Keratinocyte (primary cell): ENCODE measurements at regions not wholly inside any gene's neighbourhood (a gene's known extent, or its start where the extent isn't known, plus 50 kb on each side); places are given as distances from the start of the nearest gene placed in this dataset.

ENCODE experiments used
- DNase-seq: peaks from one replicate; pipeline ENCODE4 v3.0.0-alpha.2; 2011; ENCODE audit warnings: low read depth, missing footprints, low spot score
- FAIRE-seq: peaks from 2 replicates; lab custom pipeline; 2011; peaks lifted over from hg19 to GRCh38; lab: Jason Lieb, UNC
- H2AFZ ChIP-seq: 2 replicates; pipeline ENCODE4 v1.6.0; 2012; ENCODE audit warnings: low read length, control low read depth, inconsistent platforms; ENCODE audit not compliant: control insufficient read depth
- H3K27ac ChIP-seq: 2 replicates; pipeline ENCODE4 v1.5.1; 2011; ENCODE audit warnings: low read length; ENCODE audit not compliant: control insufficient read depth, insufficient read depth
- H3K27me3 ChIP-seq: 3 replicates; pipeline ENCODE4 v1.6.0; 2011; ENCODE audit warnings: low read length; ENCODE audit not compliant: control insufficient read depth, insufficient read depth; ENCODE audit errors: extremely low read depth
- H3K36me3 ChIP-seq, 2 experiments: 2 replicates in 1 of 2; 3 replicates in 1 of 2; pipeline ENCODE4 v1.5.1; 2011; ENCODE audit warnings: low read length in 2 of 2, mild to moderate bottlenecking in 1 of 2; ENCODE audit not compliant: control insufficient read depth in 2 of 2, insufficient read depth in 2 of 2; ENCODE audit errors: extremely low read depth in 1 of 2
- H3K4me1 ChIP-seq: 3 replicates; pipeline ENCODE4 v1.5.1; 2011; ENCODE audit warnings: low read length; ENCODE audit not compliant: control insufficient read depth, insufficient read depth; ENCODE audit errors: extremely low read depth
- H3K4me2 ChIP-seq: 3 replicates; pipeline ENCODE4 v1.6.0; 2011; ENCODE audit warnings: low read depth, low read length; ENCODE audit not compliant: control insufficient read depth, insufficient read depth; ENCODE audit errors: extremely low read depth
- H3K4me3 ChIP-seq, 3 experiments: fragments of 200-600 bp in 1 of 3; sonication (generic) in 1 of 3; 2 replicates in 2 of 3; 3 replicates in 1 of 3; pipeline ENCODE4 v1.5.1; 2011 to 2016; ENCODE audit warnings: low read length in 3 of 3, mild to moderate bottlenecking in 3 of 3, control low read depth in 2 of 3, inconsistent platforms in 1 of 3, low read depth in 1 of 3, mixed read lengths in 1 of 3, mixed run types in 1 of 3, moderate library complexity in 1 of 3; ENCODE audit not compliant: control insufficient read depth in 2 of 3, insufficient read depth in 2 of 3; ENCODE audit errors: extremely low read depth in 1 of 3
- H3K79me2 ChIP-seq: 2 replicates; pipeline ENCODE4 v1.6.0; 2012; ENCODE audit warnings: low read length; ENCODE audit not compliant: control insufficient read depth, insufficient read depth
- H3K9ac ChIP-seq: 3 replicates; pipeline ENCODE4 v1.6.0; 2011; ENCODE audit warnings: low read length; ENCODE audit not compliant: control insufficient read depth, insufficient read depth; ENCODE audit errors: extremely low read depth
- H3K9me1 ChIP-seq: 3 replicates; pipeline ENCODE4 v1.6.0; 2011; ENCODE audit warnings: low read length; ENCODE audit not compliant: control insufficient read depth, insufficient read depth; ENCODE audit errors: extremely low read depth
- H3K9me3 ChIP-seq: 2 replicates; pipeline ENCODE4 v1.5.1; 2012; ENCODE audit warnings: low read depth, low read length; ENCODE audit not compliant: control insufficient read depth
- H4K20me1 ChIP-seq: 3 replicates; pipeline ENCODE4 v1.6.0; 2011; ENCODE audit warnings: low read length; ENCODE audit not compliant: control insufficient read depth, insufficient read depth; ENCODE audit errors: extremely low read depth
- EZH2 ChIP-seq: IDR thresholded peaks from one replicate; pipeline ENCODE4 v1.6.1; 2012; ENCODE audit warnings: inconsistent platforms, mild to moderate bottlenecking, low read length, moderate library complexity
- dilution Hi-C: fragments of 300-500 bp; cut with MboI; formaldehyde crosslinking; loops from one replicate; pipeline ENCODE4 v1.7.0; 2020; ENCODE audit warnings: low sequenced_read_pairs; ENCODE audit not compliant: extremely low pct_ligation_motif_present
- TF ChIP-seq, protein P1 (sequence below), 3 experiments: IDR thresholded peaks in 1 of 3; conservative IDR thresholded peaks in 1 of 3; optimal IDR thresholded peaks in 1 of 3; 2 replicates in 2 of 3; 3 replicates in 1 of 3; pipeline versions ENCODE3 to v1.5.1; 2011; ENCODE audit warnings: low read length in 3 of 3, mild to moderate bottlenecking in 3 of 3, moderate library complexity in 2 of 3, control low read depth in 1 of 3, inconsistent platforms in 1 of 3; ENCODE audit not compliant: insufficient read depth in 2 of 3; ENCODE audit errors: extremely low read depth in 1 of 3

DNA sequence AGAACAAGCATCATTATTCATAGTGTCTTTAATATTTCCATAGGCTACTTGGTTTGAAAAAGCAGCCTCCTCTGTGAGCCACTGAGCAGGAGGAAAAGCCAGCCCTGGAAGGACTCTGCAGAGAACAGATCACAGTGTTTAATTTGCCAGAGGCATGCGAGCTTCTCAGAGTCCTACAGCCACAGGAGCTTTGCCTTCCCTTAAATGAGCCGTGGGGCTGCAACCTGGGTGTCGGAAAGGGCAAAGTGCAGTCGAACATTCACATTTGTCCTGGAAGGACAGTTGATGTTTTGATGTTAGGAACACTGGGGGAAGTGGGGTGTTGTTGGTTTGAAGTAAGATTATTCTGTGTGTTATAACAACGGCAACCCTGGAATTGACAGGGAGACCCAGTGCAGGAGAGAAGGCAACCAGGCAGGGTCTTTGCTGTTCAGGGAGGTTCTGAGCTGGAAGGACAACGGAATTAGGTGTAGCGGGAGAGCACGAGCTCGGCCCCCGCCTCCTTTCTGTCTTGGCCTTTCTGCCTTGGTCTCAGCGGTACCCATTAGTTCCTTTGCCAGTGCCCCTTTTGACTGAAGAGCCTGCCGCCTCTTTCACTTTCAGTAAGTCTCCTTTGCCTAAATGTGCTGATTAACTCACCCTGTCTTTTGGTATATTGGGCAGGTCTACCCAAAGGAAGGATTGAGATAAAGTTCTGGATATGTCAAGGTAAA lies 192.3 kb upstream of the PITRM1 start:
- H3K4me3 ChIP-seq = no peak overlapping the region
- dilution Hi-C loops = no loop called here
- H3K9ac ChIP-seq = no peak overlapping the region
- TF ChIP-seq, protein P1, sequence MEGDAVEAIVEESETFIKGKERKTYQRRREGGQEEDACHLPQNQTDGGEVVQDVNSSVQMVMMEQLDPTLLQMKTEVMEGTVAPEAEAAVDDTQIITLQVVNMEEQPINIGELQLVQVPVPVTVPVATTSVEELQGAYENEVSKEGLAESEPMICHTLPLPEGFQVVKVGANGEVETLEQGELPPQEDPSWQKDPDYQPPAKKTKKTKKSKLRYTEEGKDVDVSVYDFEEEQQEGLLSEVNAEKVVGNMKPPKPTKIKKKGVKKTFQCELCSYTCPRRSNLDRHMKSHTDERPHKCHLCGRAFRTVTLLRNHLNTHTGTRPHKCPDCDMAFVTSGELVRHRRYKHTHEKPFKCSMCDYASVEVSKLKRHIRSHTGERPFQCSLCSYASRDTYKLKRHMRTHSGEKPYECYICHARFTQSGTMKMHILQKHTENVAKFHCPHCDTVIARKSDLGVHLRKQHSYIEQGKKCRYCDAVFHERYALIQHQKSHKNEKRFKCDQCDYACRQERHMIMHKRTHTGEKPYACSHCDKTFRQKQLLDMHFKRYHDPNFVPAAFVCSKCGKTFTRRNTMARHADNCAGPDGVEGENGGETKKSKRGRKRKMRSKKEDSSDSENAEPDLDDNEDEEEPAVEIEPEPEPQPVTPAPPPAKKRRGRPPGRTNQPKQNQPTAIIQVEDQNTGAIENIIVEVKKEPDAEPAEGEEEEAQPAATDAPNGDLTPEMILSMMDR (optimal IDR thresholded peaks at IDR 0.05 in 1 of 3, IDR thresholded peaks at IDR 0.05 in 1 of 3, conservative IDR thresholded peaks at IDR 0.05 in 1 of 3; ENCODE audit: extremely low read depth in 1 of 3, insufficient read depth in 2 of 3, low read length in 3 of 3) = no peak
- no peak for TF ChIP-seq EZH2
- no peaks in the 10 kb centered on the region for H3K4me1 ChIP-seq
- FAIRE-seq (no peak), DNase-seq (no peak)
- no peaks in the 10 kb centered on the region for H3K27me3 ChIP-seq
- no peaks in the 10 kb centered on the region for H3K79me2 ChIP-seq
- H3K9me1 ChIP-seq = no peaks in the 10 kb centered on the region
- peaks cover 3% of the 10 kb centered on the region for H3K9me3 ChIP-seq
- H3K4me2 ChIP-seq = no peak overlapping the region
- no peaks in the 10 kb centered on the region for H3K36me3 ChIP-seq
- no peak overlapping the region for H2AFZ ChIP-seq
- no peaks in the 10 kb centered on the region for H4K20me1 ChIP-seq
- no peak overlapping the region for H3K27ac ChIP-seq

DNA sequence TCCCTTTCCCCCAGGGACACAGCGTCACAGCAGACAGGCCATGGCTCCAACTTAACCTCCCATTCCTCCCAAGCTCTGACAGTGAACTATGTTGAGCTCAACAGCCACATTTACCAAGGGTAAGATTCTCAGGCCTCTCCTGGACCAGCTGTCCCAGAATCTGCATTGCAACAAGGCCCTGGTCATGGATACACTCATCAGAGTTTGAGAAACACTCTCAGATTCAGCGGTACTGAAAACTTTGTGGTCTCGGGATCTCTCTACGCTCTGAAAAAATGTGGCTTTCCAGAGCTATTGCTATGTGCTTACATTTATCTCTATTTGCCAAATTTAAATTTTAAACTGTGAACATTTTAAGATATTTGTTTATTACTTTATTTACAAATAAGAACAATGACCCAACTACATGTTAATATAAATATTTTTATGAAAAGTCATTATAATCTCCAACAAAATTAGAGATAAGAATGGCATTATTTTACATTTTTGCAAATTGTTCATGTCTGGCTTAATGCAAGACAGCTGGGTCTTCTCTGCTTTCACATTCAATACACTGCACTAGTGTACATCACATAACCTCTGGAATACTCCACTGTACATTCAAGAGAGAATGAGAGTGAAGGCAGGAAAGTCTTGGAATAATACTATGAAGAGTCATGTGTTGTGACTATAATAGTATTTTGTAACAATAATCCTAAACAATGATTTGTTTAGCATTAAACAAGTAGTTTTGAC lies 190.9 kb upstream of the PITRM1 start:
- no peak for TF ChIP-seq EZH2
- TF ChIP-seq, protein P1 (optimal IDR thresholded peaks at IDR 0.05 in 1 of 3, IDR thresholded peaks at IDR 0.05 in 1 of 3, conservative IDR thresholded peaks at IDR 0.05 in 1 of 3; ENCODE audit: extremely low read depth in 1 of 3, insufficient read depth in 2 of 3, low read length in 3 of 3) = no peak
- H3K36me3 ChIP-seq = no peaks in the 10 kb centered on the region
- H3K4me3 ChIP-seq = no peak overlapping the region
- H3K9ac ChIP-seq = no peak overlapping the region
- H2AFZ ChIP-seq = no peak overlapping the region
- peaks cover 3% of the 10 kb centered on the region for H3K9me3 ChIP-seq
- no peaks in the 10 kb centered on the region for H3K27me3 ChIP-seq
- no peaks in the 10 kb centered on the region for H3K79me2 ChIP-seq
- no peaks in the 10 kb centered on the region for H3K9me1 ChIP-seq
- no peak overlapping the region for H3K27ac ChIP-seq
- no peaks in the 10 kb centered on the region for H4K20me1 ChIP-seq
- dilution Hi-C loops = no loop called here
- H3K4me1 ChIP-seq = no peaks in the 10 kb centered on the region
- DNase-seq (no peak), FAIRE-seq (no peak)
- no peak overlapping the region for H3K4me2 ChIP-seq
